IMR-90 (cell line): ENCODE measurements at regions not wholly inside any gene's neighbourhood (a gene's known extent, or its start where the extent isn't known, plus 50 kb on each side); places are given as distances from the start of the nearest gene placed in this dataset.

ENCODE experiments used
- ATAC-seq: fragments of 200-7000 bp; cut with Tn5 transposase; 2 replicates; pipeline ENCODE4 v1.9.1; 2020; ENCODE audit warnings: low read depth, mild to moderate bottlenecking, moderate library complexity
- BruUV-seq: library from RNA; stranded (reverse); fragments of 400-500 nt; replicated peaks from 2 replicates; lab custom pipeline; 2021; lab: Mats Ljungman, UMichigan
- CTCF ChIA-PET: fragments of 300-600 bp; formaldehyde crosslinking; extraction: SDS; loops from one replicate; lab custom pipeline; 2021; ENCODE audit warnings: antibody characterized with exemption; lab: Yijun Ruan, JAX
- POLR2A ChIA-PET: fragments of 300-600 bp; sonication (Branson Sonifier 250); formaldehyde crosslinking; loops from one replicate; lab custom pipeline; 2022; ENCODE audit warnings: antibody characterized with exemption; ENCODE audit not compliant: unreplicated experiment; lab: Charles Lee
- DNase-seq: peaks from one replicate; pipeline ENCODE4 v3.0.0; 2013
- H2AFZ ChIP-seq: replicated peaks from 2 replicates; pipeline ENCODE3; 2013; ENCODE audit warnings: low read length, mild to moderate bottlenecking; ENCODE audit not compliant: poor library complexity
- H2AK5ac ChIP-seq: 2 replicates; pipeline ENCODE4 v1.6.1; 2013; ENCODE audit warnings: low read depth, low read length, inconsistent platforms
- H2AK9ac ChIP-seq: replicated peaks from 2 replicates; pipeline ENCODE3; 2013; ENCODE audit warnings: mild to moderate bottlenecking, low read depth, low read length, moderate library complexity; ENCODE audit not compliant: poor library complexity
- H2BK120ac ChIP-seq: 2 replicates; pipeline ENCODE4 v1.6.1; 2013; ENCODE audit warnings: low read depth, low read length, inconsistent platforms
- H2BK15ac ChIP-seq: 3 replicates; pipeline ENCODE4 v1.6.1; 2013; ENCODE audit warnings: low read depth, low read length, inconsistent platforms
- H2BK20ac ChIP-seq: 2 replicates; pipeline ENCODE4 v1.6.1; 2013; ENCODE audit warnings: low read depth, mild to moderate bottlenecking, inconsistent platforms, low read length, moderate library complexity
- H2BK5ac ChIP-seq: 2 replicates; pipeline ENCODE4 v1.6.1; 2013; ENCODE audit warnings: mild to moderate bottlenecking, low read depth, low read length, inconsistent platforms; ENCODE audit not compliant: poor library complexity, severe bottlenecking
- H3K14ac ChIP-seq: replicated peaks from 2 replicates; pipeline ENCODE4 v1.6.1; 2013; ENCODE audit warnings: low read depth, low read length, inconsistent platforms
- H3K18ac ChIP-seq: 2 replicates; pipeline ENCODE4 v1.6.1; 2013; ENCODE audit warnings: low read depth, low read length, control low read depth
- H3K23ac ChIP-seq: 2 replicates; pipeline ENCODE4 v1.6.1; 2013; ENCODE audit warnings: low read depth, low read length, inconsistent platforms
- H3K27ac ChIP-seq: 2 replicates; pipeline ENCODE4 v1.5.1; 2013; ENCODE audit warnings: mild to moderate bottlenecking, control low read depth, low read length; ENCODE audit not compliant: insufficient read depth
- H3K27me3 ChIP-seq: 2 replicates; pipeline ENCODE4 v1.6.1; 2013; ENCODE audit warnings: low read length; ENCODE audit not compliant: control insufficient read depth, insufficient read depth
- H3K36me3 ChIP-seq: 2 replicates; pipeline ENCODE4 v1.6.1; 2013; ENCODE audit warnings: low read length, mixed read lengths; ENCODE audit not compliant: control insufficient read depth, insufficient read depth
- H3K4ac ChIP-seq: 2 replicates; pipeline ENCODE4 v1.6.1; 2013; ENCODE audit warnings: low read depth, low read length, inconsistent platforms
- H3K4me1 ChIP-seq: 2 replicates; pipeline ENCODE4 v1.6.1; 2013; ENCODE audit warnings: low read length, mixed read lengths; ENCODE audit not compliant: control insufficient read depth, insufficient read depth
- H3K4me2 ChIP-seq: 2 replicates; pipeline ENCODE4 v1.6.1; 2013; ENCODE audit warnings: low read depth, mild to moderate bottlenecking, control low read depth, low read length, moderate library complexity
- H3K4me3 ChIP-seq: 2 replicates; pipeline ENCODE4 v1.5.1; 2013; ENCODE audit warnings: low read depth, mild to moderate bottlenecking, control low read depth, low read length, moderate library complexity; ENCODE audit not compliant: insufficient read depth
- H3K56ac ChIP-seq: 2 replicates; pipeline ENCODE4 v1.6.1; 2013; ENCODE audit warnings: low read length, inconsistent platforms; ENCODE audit not compliant: insufficient read depth; ENCODE audit errors: extremely low read depth
- H3K79me1 ChIP-seq, 2 experiments: 2 replicates each; pipeline ENCODE4 v1.6.1; 2013; ENCODE audit warnings: low read length in 2 of 2, inconsistent platforms in 1 of 2, low read depth in 1 of 2
- H3K9ac ChIP-seq: 2 replicates; pipeline ENCODE4 v1.6.1; 2013; ENCODE audit warnings: low read depth, low read length, control low read depth
- H3K9me1 ChIP-seq: 2 replicates; pipeline ENCODE4 v1.6.1; 2013; ENCODE audit warnings: low read length, inconsistent platforms; ENCODE audit not compliant: insufficient read depth
- H3K9me3 ChIP-seq: 2 replicates; pipeline ENCODE4 v1.6.1; 2013; ENCODE audit warnings: low read length; ENCODE audit not compliant: control insufficient read depth, insufficient read depth
- H4K20me1 ChIP-seq: 2 replicates; pipeline ENCODE4 v1.6.1; 2013; ENCODE audit warnings: low read length, inconsistent platforms; ENCODE audit not compliant: insufficient read depth
- H4K5ac ChIP-seq: 2 replicates; pipeline ENCODE4 v1.6.1; 2013; ENCODE audit warnings: mild to moderate bottlenecking, low read depth, low read length, control low read depth
- H4K8ac ChIP-seq, 2 experiments: 2 replicates each; pipeline ENCODE4 v1.6.1; 2013; ENCODE audit warnings: low read depth in 2 of 2, low read length in 2 of 2, control low read depth in 1 of 2, inconsistent platforms in 1 of 2
- H4K91ac ChIP-seq: 2 replicates; pipeline ENCODE4 v1.6.1; 2013; ENCODE audit warnings: low read depth, low read length, inconsistent platforms; ENCODE audit not compliant: insufficient read depth
- BHLHE40 ChIP-seq: fragments of 150-350 bp; IDR thresholded peaks from 2 replicates; pipeline ENCODE4 v1.6.1; 2016; ENCODE audit warnings: mild to moderate bottlenecking, low read depth, low read length
- CEBPB ChIP-seq: IDR thresholded peaks from 2 replicates; pipeline ENCODE4 v1.6.1; 2012; ENCODE audit warnings: low read depth, low read length, improper control_type of control experiment
- CHD1 ChIP-seq: IDR thresholded peaks from 2 replicates; pipeline ENCODE4 v1.6.1; 2012; ENCODE audit warnings: low read depth, low read length, improper control_type of control experiment
- FOS ChIP-seq: fragments of 150-350 bp; IDR thresholded peaks from 2 replicates; pipeline ENCODE4 v1.6.1; 2016; ENCODE audit warnings: low read depth, low read length
- MAFK ChIP-seq: IDR thresholded peaks from 2 replicates; pipeline ENCODE4 v1.6.1; 2012; ENCODE audit warnings: low read depth, low read length, improper control_type of control experiment
- MAZ ChIP-seq: IDR thresholded peaks from 2 replicates; pipeline ENCODE4 v1.6.1; 2012; ENCODE audit warnings: low read depth, mild to moderate bottlenecking, low read length, improper control_type of control experiment, moderate library complexity, borderline replicate concordance
- MXI1 ChIP-seq: IDR thresholded peaks from 2 replicates; pipeline ENCODE4 v1.6.1; 2012; ENCODE audit warnings: low read depth, mild to moderate bottlenecking, low read length, moderate library complexity, borderline replicate concordance
- NFE2L2 ChIP-seq: fragments of 150-350 bp; IDR thresholded peaks from 2 replicates; pipeline ENCODE4 v1.6.1; 2016; ENCODE audit warnings: low read depth, mild to moderate bottlenecking, low read length
- POLR2A ChIP-seq: IDR thresholded peaks from 2 replicates; pipeline ENCODE4 v1.6.1; 2012; ENCODE audit warnings: mild to moderate bottlenecking, low read depth, low read length
- RAD21 ChIP-seq: IDR thresholded peaks from 2 replicates; pipeline ENCODE4 v1.6.1; 2012; ENCODE audit warnings: low read length, improper control_type of control experiment
- RCOR1 ChIP-seq: IDR thresholded peaks from 2 replicates; pipeline ENCODE4 v1.6.1; 2012; ENCODE audit warnings: mild to moderate bottlenecking, low read length, improper control_type of control experiment; ENCODE audit not compliant: insufficient replicate concordance
- RFX5 ChIP-seq: IDR thresholded peaks from 2 replicates; pipeline ENCODE4 v1.8.0; 2012; ENCODE audit warnings: low read depth, mild to moderate bottlenecking, low read length, moderate library complexity
- SMC3 ChIP-seq: fragments of 150-350 bp; IDR thresholded peaks from 2 replicates; pipeline ENCODE4 v1.6.1; 2016; ENCODE audit warnings: low read depth, mild to moderate bottlenecking, antibody characterized with exemption, low read length, moderate library complexity
- WGBS, 2 experiments: methylation state at CpG; one replicate each; pipeline versions ENCODE4 v1.1.5 to v1.1.7; 2013; ENCODE audit warnings: missing lambda C conversion rate in 2 of 2; ENCODE audit not compliant: insufficient read length in 1 of 2; ENCODE audit errors: extremely low coverage in 2 of 2; 5-methylcytosine and 5-hydroxymethylcytosine counted together
- dilution Hi-C: fragments of 300-500 bp; cut with HindIII; formaldehyde crosslinking; loops from one replicate; pipeline ENCODE4 v1.14.3; 2018; ENCODE audit warnings: low sequenced_read_pairs; ENCODE audit not compliant: unreplicated experiment
- in situ Hi-C: fragments of 300-500 bp; cut with MboI; formaldehyde crosslinking; loops from 3 replicates; pipeline ENCODE4 v1.14.3; 2019; ENCODE audit warnings: low sequenced_read_pairs, inconsistent platforms, mixed read lengths
- intact Hi-C: fragments of 100-400 bp; cut with micrococcal nuclease; formaldehyde crosslinking; loops from 2 replicates; pipeline ENCODE4 v1.10.0; 2022
- TF ChIP-seq, protein P1 (sequence below): conservative IDR thresholded peaks from 2 replicates; pipeline ENCODE4 v1.5.1; 2012; ENCODE audit warnings: mild to moderate bottlenecking, low read depth, low read length, improper control_type of control experiment
- TF ChIP-seq, protein P2 (sequence below): fragments of 150-350 bp; IDR thresholded peaks from 2 replicates; pipeline ENCODE4 v1.6.1; 2016; ENCODE audit warnings: low read depth, mild to moderate bottlenecking, low read length, moderate library complexity, borderline replicate concordance
- TF ChIP-seq, protein P3 (sequence below): fragments of 150-350 bp; IDR thresholded peaks from 2 replicates; pipeline ENCODE4 v1.6.1; 2017; ENCODE audit warnings: mild to moderate bottlenecking, antibody characterized with exemption, low read length, low read depth

DNA sequence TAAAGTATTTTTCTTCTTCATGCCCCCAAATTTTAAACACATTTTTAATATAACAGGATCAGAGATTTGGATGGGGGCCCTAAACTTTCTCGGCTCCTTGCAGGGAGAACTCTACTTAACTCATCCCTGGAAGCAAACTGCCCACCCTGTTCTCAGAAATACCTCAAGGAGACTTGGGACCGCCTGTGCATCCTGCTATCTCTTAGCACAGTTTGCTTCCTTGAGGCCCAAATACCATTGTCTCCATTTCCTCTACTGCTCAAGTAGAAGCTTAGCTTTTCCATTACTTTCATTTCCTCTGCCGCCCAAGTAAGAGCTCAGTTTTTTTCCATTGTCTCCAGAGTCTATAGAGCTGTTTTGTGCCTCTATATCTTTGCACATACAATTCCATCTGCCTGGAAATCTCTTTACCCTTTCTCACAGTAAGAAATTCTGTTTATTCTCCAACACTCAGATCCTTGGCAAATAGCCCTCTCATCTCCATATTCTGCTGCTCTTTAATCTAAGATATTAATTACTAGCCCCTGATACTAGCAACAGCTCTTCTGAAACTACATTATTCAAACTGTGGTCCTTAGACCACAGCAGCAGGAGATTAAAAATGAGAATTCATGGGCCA lies 137.8 kb downstream of the CEMIP2 start:
- no TSS peak for BruUV-seq

More for the DNA sequence above, 137.8 kb downstream of the CEMIP2 start:
- Histone ChIP-seq H2BK20ac (no peak overlapping the region), H2BK15ac (no peak overlapping the region), H3K4me2 (no peak overlapping the region), H3K79me1 (no peaks in the 10 kb centered on the region), H3K4ac (no peak overlapping the region), H2BK120ac (no peak overlapping the region), H4K20me1 (no peaks in the 10 kb centered on the region), H3K4me3 (no peak overlapping the region), H2AK9ac (no peak overlapping the region), H3K36me3 (no peaks in the 10 kb centered on the region), H2AFZ (no peak overlapping the region), H2AK5ac (no peak overlapping the region), H3K9me1 (no peaks in the 10 kb centered on the region), H3K9ac (no peak overlapping the region), H3K27me3 (peaks cover 4% of the 10 kb centered on the region; the same call in 1 of the 2 replicates), H4K91ac (no peak overlapping the region), H3K4me1 (no peaks in the 10 kb centered on the region), H2BK5ac (no peak overlapping the region), H4K5ac (no peak overlapping the region), H4K8ac (no peak overlapping the region), H3K18ac (no peak overlapping the region), H3K27ac (no peak overlapping the region), H3K9me3 (no peaks in the 10 kb centered on the region), H3K23ac (no peak overlapping the region), H3K56ac (no peak overlapping the region), H3K14ac (no peak overlapping the region)
- DNase-seq, result no peak
- intact Hi-C loops (no loop called here), dilution Hi-C loops (no loop called here), in situ Hi-C loops (no loop called here)
- ATAC-seq, result no peak
- WGBS, 2 experiments, result 28% methylated on average over 2 of the region's 3 CpGs; no CpG with 5 or more reads in 1 of the 2 experiments
- no peak for TF ChIP-seq CEBPB
- no peak for TF ChIP-seq RAD21
- TF ChIP-seq, protein P1, sequence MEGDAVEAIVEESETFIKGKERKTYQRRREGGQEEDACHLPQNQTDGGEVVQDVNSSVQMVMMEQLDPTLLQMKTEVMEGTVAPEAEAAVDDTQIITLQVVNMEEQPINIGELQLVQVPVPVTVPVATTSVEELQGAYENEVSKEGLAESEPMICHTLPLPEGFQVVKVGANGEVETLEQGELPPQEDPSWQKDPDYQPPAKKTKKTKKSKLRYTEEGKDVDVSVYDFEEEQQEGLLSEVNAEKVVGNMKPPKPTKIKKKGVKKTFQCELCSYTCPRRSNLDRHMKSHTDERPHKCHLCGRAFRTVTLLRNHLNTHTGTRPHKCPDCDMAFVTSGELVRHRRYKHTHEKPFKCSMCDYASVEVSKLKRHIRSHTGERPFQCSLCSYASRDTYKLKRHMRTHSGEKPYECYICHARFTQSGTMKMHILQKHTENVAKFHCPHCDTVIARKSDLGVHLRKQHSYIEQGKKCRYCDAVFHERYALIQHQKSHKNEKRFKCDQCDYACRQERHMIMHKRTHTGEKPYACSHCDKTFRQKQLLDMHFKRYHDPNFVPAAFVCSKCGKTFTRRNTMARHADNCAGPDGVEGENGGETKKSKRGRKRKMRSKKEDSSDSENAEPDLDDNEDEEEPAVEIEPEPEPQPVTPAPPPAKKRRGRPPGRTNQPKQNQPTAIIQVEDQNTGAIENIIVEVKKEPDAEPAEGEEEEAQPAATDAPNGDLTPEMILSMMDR, result no peak
- TF ChIP-seq BHLHE40, result no peak
- TF ChIP-seq SMC3, result no peak
- no peak for TF ChIP-seq POLR2A
- no peak for TF ChIP-seq RFX5
- no peak for TF ChIP-seq MAFK
- no peak for TF ChIP-seq MAZ
- TF ChIP-seq, protein P2, sequence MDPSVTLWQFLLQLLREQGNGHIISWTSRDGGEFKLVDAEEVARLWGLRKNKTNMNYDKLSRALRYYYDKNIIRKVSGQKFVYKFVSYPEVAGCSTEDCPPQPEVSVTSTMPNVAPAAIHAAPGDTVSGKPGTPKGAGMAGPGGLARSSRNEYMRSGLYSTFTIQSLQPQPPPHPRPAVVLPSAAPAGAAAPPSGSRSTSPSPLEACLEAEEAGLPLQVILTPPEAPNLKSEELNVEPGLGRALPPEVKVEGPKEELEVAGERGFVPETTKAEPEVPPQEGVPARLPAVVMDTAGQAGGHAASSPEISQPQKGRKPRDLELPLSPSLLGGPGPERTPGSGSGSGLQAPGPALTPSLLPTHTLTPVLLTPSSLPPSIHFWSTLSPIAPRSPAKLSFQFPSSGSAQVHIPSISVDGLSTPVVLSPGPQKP, result no peak
- TF ChIP-seq FOS, result no peak
- no peak for TF ChIP-seq CHD1
- TF ChIP-seq NFE2L2, result no peak
- TF ChIP-seq, protein P3, sequence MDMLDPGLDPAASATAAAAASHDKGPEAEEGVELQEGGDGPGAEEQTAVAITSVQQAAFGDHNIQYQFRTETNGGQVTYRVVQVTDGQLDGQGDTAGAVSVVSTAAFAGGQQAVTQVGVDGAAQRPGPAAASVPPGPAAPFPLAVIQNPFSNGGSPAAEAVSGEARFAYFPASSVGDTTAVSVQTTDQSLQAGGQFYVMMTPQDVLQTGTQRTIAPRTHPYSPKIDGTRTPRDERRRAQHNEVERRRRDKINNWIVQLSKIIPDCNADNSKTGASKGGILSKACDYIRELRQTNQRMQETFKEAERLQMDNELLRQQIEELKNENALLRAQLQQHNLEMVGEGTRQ, result no peak
- no peak for TF ChIP-seq RCOR1
- TF ChIP-seq MXI1, result no peak
- ChIA-PET POLR2A (no interaction called here), CTCF (no interaction called here)
